Ecto neural progenitor cell (in vitro differentiated cells): ENCODE measurements at regions not wholly inside any gene's neighbourhood (a gene's known extent, or its start where the extent isn't known, plus 50 kb on each side); places are given as distances from the start of the nearest gene placed in this dataset.

Experiments
- DNase-seq: peaks from one replicate; pipeline ENCODE4 v3.0.0-alpha.2; 2018; ENCODE audit warnings: low spot score

- DNase-seq: no peak
Measured at GRCh38 chr2:120919771-120920453, 184.2 kb downstream of the GLI2 start.

GRCh38 chr2:120920454-120921148, 184.9 kb downstream of the GLI2 start:
- no peak for DNase-seq

GRCh38 chr2:120921457-120921856, 185.8 kb downstream of the GLI2 start:
- DNase-seq: no peak

- no peak for DNase-seq
Measured at GRCh38 chr2:120922571-120923332, 187.1 kb downstream of the GLI2 start.

GRCh38 chr2:120923426-120923825, 187.8 kb downstream of the GLI2 start:
- no peak for DNase-seq

GRCh38 chr2:120924924-120925323, 189.3 kb downstream of the GLI2 start:
- no peak for DNase-seq

- no peak for DNase-seq
Measured at GRCh38 chr2:120926463-120927264, 191.0 kb downstream of the GLI2 start.

- DNase-seq: no peak
Measured at GRCh38 chr2:120927265-120927628, 191.6 kb downstream of the GLI2 start.

GRCh38 chr2:120929829-120930228, 194.2 kb downstream of the GLI2 start:
- no peak for DNase-seq

- DNase-seq: no peak
Measured at GRCh38 chr2:120930236-120930635, 194.6 kb downstream of the GLI2 start.

- no peak for DNase-seq
Measured at GRCh38 chr2:120930864-120931263, 195.2 kb downstream of the GLI2 start.

- no peak for DNase-seq
Measured at GRCh38 chr2:120932472-120932871, 196.8 kb downstream of the GLI2 start.

- DNase-seq: no peak
Measured at GRCh38 chr2:120932881-120933280, 197.2 kb downstream of the GLI2 start.

- DNase-seq: no peak
Measured at GRCh38 chr2:120933693-120934573, 198.3 kb downstream of the GLI2 start.

GRCh38 chr2:120934574-120935338, 199.1 kb downstream of the GLI2 start:
- DNase-seq: no peak

- DNase-seq: peak; percentile 55
Measured at GRCh38 chr2:120935339-120936313, 200.0 kb downstream of the GLI2 start.

- no peak for DNase-seq
Measured at GRCh38 chr2:120936476-120937334, 201.0 kb downstream of the GLI2 start.

- no peak for DNase-seq
Measured at GRCh38 chr2:120937686-120938044, 202.0 kb downstream of the GLI2 start.
